ENCODE measurements at regions not wholly inside any gene's neighbourhood (a gene's known extent, or its start where the extent isn't known, plus 50 kb on each side); places are given as distances from the start of the nearest gene placed in this dataset.

DNA sequence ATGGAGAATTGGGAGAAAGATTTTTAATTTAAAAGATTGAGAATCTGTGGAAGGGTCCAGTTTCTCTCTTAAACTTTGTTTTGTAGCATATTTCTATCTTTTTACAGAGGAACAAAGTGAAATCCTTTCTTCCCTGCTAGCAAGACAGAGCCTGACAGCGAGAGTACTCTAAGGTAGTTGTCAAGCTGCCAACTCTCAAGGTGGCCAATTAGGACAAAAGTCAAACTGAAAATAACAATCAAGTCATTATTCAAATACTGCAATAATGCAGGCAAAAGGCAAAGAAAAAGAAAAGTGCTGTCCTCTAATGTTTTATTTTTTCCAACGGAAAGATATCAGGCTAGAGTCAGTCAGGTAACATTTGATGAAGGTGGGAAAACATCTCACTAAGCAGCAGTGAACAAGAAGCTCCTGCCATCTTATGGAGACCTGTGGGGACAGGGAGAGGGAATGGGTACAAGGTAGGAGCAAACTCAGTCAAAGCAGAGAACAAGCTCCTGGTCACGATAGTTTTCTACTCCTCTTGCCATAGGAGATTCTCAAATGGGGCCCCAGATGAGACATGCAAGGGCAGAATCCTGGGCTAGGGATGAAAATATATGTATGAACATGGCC is 801.9 kb upstream of the SLITRK1 start:
- DNase-seq (ENCODE audit: low spot score) = no peak
- intact Hi-C loops (cut with DNase I) = no loop called here

- intact Hi-C loops (cut with DNase I) = no loop called here
- DNase-seq (ENCODE audit: low spot score) = no peak
Measured at GRCh38 chr13:84683448-84683847, 801.2 kb upstream of the SLITRK1 start.

GRCh38 chr13:84677836-84678235 is 795.6 kb upstream of the SLITRK1 start:
- no peak for DNase-seq (ENCODE audit: low spot score)
- intact Hi-C loops (cut with DNase I) = no loop called here

DNA sequence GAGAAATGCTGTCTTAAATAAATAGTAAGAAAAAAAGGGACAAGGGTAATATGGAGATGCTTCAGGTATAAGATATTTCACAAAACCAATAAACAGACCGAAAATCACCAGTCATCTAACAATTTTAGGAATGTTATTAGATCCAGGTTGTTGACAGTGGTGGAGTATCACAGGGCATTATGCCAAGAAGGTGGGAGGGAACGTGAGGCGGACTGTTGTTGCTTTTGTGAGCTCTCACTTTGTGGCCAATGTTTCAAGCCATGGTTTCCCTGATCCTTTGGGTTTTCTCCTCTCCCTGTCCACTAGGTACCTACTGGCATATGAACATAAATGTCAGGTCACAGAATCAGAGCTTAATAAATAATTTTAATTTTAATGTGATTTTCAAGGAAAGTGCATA is 790.3 kb upstream of the SLITRK1 start:
- intact Hi-C loops (cut with DNase I) = no loop called here
- no peak for DNase-seq (ENCODE audit: low spot score)

DNA sequence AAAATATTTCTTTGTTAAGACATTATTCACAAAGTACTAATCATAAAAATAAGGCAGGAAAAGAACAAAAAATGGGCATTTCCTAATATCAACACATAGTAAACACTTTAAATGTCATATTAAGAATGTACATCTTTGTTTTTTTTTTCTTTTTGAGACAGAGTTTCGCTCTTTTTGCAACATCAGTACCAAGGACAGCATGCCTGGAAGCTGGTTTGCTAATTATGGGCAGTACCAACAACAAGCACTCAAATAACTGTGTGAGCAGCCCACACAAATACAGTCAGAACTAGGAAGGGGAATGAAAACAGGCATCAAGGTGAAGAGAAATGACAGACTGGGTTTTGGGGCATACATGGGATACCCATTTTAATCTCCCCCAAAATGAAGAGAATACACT is 788.0 kb upstream of the SLITRK1 start:
- intact Hi-C loops (cut with DNase I) = no loop called here
- no peak for DNase-seq (ENCODE audit: low spot score)

GRCh38 chr13:84668637-84669036 is 786.4 kb upstream of the SLITRK1 start:
- intact Hi-C loops (cut with DNase I) = no loop called here
- DNase-seq (ENCODE audit: low spot score) = no peak

DNA sequence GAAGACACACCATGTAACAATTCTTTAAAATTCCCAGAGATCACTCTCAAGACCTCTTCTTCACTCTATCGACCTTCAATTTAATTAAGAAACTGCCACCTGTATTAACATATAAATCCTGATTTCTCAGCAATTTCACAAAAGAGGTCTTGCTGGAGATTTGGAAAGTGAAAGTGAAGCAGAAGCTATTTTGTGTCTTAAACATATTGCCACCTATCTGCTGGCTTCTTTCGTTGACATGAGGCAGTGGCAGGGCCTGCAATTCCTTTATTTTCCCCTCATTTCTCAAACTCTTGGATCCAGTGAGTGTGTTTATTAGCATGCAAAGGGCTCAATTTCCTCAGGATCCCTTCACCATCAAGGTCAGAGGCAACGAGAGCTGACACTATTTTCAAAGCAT is 780.2 kb upstream of the SLITRK1 start:
- no peak for DNase-seq (ENCODE audit: low spot score)
- intact Hi-C loops (cut with DNase I) = no loop called here

DNA sequence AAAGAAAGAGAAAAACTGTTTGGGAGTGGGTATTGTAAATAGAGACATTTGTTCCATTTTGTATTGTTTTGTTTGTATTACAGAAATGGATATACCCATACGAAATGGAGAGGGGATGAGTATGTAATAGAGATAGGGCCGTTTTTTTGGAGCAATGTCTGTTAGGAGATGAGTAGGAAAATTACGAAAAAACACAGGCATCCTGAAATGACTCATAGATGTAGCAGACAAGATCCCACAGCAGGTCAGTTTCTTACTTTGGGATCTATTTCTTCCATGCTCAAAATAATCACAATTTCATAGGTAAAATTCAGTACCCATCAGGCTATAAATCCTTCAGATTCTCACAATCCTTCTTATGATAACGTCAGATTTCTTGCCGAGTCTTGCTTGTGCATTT is 779.4 kb upstream of the SLITRK1 start:
- no peak for DNase-seq (ENCODE audit: low spot score)
- intact Hi-C loops (cut with DNase I) = no loop called here

- intact Hi-C loops (cut with DNase I) = no loop called here
- no peak for DNase-seq (ENCODE audit: low spot score)
Measured at GRCh38 chr13:84659359-84659661, 777.0 kb upstream of the SLITRK1 start.

DNA sequence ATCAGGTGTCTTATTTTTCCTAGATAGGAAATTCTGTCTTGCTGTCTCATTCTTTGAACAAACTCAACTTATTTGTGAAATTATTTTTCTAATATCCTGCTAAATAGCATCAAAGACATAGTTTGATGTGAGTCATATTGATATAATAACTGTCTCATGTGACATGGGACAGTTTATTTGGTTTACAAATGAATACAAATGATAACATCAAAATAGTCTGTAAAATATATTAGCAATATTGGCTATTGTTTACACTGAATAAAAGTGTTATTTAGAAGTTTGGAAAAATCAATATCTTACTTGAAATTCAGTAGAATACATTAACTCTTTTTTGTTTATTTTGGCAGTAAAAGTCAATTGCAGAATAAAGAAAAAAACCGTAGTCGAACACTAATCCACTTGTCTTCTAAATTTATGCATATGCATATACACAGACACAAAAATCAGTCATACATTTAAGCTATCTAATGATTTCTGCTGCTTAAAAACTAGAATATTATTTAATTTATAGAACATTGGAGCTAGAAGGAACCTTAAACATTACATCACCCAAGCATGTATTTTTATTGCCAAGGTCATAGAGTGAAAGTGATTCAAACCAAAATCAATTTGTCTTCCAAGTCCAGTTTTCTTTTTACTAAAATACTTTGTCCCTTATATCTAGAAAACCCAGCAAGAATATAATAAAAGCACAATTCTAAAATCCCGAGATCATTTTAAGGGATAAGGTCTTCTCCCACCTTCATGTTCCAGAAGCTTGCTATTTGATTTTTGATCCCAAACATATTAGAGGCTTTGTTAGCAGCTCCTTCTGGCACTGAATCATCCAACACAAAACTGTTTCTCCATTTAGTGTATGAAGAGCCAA is 776.5 kb upstream of the SLITRK1 start:
- intact Hi-C loops (cut with DNase I) = no loop called here
- no peak for DNase-seq (ENCODE audit: low spot score)

DNA sequence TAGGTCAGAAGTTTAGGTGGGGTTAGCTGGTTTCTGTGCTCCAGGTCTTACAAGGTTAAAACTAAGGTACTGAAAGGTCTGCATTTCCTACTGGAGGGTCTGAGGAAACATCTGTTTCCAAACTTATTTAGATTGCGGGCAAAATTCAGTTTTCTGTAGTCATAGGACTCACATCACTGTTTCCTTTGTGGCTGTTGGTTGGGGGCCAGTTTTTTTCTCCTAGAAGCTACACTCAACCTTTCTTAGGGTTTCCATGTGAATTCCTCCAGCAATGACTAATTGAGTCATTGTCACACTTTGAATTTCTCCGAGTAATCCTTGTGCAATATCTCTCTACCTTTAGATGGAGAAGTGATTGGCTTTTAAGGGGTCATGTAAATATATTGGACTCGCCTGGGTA is 773.4 kb upstream of the SLITRK1 start:
- DNase-seq (ENCODE audit: low spot score) = no peak
- intact Hi-C loops (cut with DNase I) = no loop called here

DNA sequence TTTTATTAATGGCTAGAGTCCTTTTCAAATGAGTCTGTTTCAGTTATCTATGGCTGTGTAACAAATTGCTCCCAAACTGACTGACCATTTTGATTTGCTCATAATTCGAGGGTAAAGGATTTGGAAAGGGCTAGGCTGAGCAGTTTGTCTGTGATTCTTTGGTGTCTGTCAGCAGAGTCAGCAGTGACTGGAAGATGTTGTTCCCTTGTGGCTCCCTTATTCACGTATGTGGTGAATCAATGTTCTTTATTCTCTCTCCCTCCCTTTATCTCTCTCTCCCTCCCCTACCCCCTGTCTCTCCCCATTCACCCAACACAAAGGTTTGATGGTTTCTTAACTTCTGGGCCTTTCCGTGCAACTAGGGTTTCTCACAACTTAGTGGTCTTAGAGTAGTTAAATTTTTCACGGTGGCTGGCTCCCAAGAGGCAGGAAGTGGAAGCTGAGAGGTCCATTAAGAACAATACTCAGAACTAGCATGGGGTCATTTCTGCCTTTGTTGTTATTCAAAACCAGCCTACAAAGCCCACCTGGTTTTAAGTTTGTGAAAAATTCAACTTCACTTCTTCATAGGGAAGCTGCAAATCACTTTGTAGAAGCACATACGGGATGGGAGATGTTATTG is 772.5 kb upstream of the SLITRK1 start:
- intact Hi-C loops (cut with DNase I) = no loop called here
- no peak for DNase-seq (ENCODE audit: low spot score)

GRCh38 chr13:84653915-84654534 is 771.8 kb upstream of the SLITRK1 start:
- intact Hi-C loops (cut with DNase I) = no loop called here
- DNase-seq (ENCODE audit: low spot score) = no peak

- no peak for DNase-seq (ENCODE audit: low spot score)
- intact Hi-C loops (cut with DNase I) = no loop called here
Measured at GRCh38 chr13:84651705-84652104, 769.4 kb upstream of the SLITRK1 start.

- intact Hi-C loops (cut with DNase I) = no loop called here
- DNase-seq (ENCODE audit: low spot score) = no peak
Measured at GRCh38 chr13:84651288-84651687, 769.0 kb upstream of the SLITRK1 start.

DNA sequence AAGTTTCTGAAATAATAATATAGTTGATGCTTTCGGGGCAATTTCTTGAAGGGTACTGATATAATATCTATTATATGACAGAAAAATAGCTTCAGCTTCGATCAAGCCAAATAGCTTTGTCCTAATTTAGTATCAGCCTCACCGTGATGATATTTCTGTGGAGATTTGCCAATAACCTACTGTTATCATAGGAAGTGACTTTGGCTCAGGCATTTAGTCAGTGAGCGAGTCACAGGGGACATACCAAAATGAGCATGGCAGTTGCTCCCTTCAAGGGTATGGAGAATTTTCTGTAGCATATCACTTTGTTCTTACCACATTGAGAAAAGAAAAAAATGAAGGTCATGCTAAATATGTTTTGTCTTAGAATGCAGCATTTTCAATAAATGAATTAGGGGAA is 767.6 kb upstream of the SLITRK1 start:
- intact Hi-C loops (cut with DNase I) = no loop called here
- DNase-seq (ENCODE audit: low spot score) = no peak

DNA sequence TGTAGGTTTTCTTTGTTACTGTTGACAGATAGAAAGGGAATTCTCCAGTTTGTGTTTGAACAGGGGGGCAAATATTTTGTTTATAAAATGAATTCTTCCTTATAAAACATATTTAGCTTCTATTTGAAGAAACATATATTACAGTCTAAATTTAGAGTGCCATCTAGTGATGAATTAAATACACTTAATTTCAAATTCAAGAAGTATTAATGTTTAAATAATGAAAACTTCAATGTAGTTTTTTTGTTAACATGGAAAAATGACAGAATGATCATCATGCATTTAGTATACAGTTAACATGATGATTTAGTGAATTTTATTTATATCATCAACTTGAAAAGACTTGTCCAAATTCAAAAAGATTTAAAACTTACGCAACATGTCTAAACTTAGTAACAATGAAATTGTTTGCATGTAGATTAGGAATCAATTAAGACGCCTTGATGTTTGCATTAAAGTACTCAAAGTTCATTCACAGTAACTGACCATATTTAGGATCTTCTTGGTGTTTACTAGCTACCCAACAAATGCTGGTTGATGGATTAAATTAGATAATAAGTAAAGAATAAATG is 765.9 kb upstream of the SLITRK1 start:
- intact Hi-C loops (cut with DNase I) = no loop called here
- DNase-seq (ENCODE audit: low spot score) = no peak

DNA sequence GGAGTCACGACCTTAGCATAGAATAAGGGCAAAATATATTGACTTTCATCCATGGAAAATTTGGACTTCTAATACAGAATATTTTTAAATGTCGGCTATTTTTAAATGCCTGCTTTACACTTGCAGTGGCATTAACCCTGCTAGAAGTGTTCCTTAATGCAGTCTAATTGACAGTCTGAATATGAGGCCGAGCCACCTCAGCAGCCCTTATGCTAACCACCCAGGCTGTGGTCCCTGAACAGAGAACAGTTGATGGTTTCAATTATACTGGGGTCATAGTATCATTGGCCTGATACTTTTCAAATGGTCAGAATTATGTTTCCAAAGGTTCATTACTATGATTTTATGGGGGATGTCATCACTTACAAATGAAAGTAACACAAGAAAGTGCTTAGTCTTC is 764.7 kb upstream of the SLITRK1 start:
- DNase-seq (ENCODE audit: low spot score) = no peak
- intact Hi-C loops (cut with DNase I) = no loop called here

- intact Hi-C loops (cut with DNase I) = no loop called here
- DNase-seq (ENCODE audit: low spot score) = no peak
Measured at GRCh38 chr13:84645196-84646012, 763.1 kb upstream of the SLITRK1 start.

Measured in posterior vena cava (tissue), 2 donors.